UCSD-AML1 (cell line): ENCODE measurements at regions not wholly inside any gene's neighbourhood (a gene's known extent, or its start where the extent isn't known, plus 50 kb on each side); places are given as distances from the start of the nearest gene placed in this dataset.
"Not testable (repeated sequence)": the region's sequence is repeated elsewhere in the genome, so short reads cannot be mapped to it uniquely, and the experiment has no call there.

ENCODE experiments used
- DNase-seq: peaks from one replicate; lab custom pipeline; 2025; ENCODE audit not compliant: unreplicated experiment; lab: John Stamatoyannopoulos, UW

DNA sequence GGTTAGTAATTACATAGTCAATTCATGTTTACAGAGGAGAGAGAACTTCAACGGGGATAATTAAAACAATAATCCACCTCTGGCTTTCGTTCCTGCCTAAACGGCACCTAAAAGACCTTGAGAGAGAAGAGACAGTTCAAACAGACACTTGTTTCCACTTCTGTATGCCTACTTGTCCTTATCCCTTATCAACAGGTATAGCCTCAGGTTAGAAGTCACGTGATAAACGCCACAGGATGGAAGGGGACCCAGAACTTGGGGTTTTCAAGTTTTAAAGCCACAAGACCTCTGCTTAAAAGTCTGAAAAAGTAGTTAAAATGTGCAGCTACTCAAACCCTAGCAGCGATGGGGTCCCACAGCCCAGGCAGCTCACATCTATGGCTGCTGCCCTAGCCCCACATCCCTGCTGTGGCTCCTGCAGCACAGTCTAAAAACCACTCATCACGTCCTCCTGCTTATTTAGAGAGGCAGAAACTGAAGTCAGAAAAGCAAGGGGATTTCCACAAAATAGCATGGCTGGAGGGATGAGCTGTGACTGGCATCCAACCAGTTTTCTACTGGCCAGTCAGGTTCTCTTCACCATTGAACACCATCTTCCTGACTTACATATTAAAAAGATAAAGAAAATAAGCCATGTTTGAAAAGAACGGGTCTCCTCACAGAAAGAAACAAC lies 51.2 kb upstream of the SEC16B start:
- DNase-seq, result no peak

GRCh38 chr1:178021950-178022349 lies 52.1 kb upstream of the SEC16B start:
- no peak for DNase-seq

DNA sequence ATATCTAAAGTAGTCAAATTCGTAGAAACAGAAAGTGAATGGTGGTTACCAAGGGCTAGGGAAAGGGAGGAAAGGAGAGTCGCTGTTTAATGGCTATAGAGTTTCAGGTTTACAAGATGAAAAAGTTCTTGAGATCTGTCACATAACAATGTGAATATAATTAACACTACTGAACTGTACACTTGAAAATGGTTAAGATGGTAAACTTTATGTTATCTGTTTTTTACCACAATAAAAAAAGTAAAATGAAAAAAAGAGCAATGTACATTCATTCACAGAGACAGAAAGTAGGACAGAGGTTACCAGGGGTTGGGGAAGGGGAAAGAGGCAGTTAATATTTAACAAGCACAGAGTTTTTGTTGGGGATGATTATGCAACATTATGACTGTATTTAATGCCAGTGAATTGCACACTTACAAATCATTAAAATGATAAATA lies 53.3 kb upstream of the SEC16B start:
- no peak for DNase-seq

DNA sequence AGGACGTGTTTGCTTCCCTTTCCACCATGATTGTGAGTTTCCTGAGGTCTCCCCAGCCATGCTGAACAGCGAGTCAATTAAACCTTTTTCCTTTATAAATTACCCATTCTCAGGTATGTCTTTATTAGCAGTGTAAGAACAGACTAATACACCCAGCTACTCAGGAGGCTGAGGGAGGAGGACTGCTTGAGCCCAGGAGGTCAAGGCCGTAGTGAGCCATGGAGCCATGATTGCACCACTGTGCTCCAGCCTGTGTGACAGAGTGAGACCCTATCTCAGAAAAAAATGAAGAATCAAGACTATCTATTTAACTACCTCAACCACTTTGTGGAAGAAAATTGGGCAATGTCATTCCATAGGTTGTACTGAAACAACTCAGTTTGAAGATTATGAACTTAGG lies 54.6 kb upstream of the SEC16B start:
- no peak for DNase-seq

GRCh38 chr1:178025613-178026356 lies 55.9 kb upstream of the SEC16B start:
- no peak for DNase-seq

DNA sequence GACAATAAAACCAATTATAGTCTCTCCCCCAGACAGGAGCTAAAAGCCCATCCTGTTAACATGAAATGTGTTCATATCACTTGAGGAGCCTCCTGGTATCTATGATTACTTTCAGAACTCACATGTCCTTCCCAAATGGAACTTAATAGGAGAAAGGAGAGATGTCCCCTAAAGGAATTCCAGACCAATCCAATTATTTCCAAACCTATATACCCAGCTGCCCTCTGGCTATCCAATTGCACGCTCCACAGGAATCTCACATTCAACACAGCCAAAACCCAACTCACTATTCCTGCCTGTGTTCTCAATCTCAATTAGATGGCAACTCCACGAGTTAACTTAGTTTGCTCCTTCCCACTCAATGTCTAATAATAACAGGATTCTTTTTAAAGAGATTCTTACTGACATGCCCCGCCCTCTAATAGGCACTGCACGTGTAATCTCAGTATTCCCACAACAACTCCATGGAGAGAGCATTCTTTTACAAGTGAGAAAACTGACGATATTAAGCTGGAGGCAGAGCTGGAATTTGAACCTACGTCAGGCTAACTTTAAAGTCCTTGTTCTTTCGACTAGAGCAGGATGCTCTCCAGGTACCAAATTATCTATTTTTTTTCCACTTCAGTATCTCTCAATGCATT lies 59.1 kb upstream of the SEC16B start:
- DNase-seq, result no peak

GRCh38 chr1:178030467-178030866 lies 60.6 kb upstream of the SEC16B start:
- no peak for DNase-seq

- DNase-seq, result peak; percentile 58
These were observed 62.0 kb upstream of the RASAL2 start for GRCh38 chr1:178031856-178032320.

GRCh38 chr1:178033019-178033418 lies 60.9 kb upstream of the RASAL2 start:
- no peak for DNase-seq

GRCh38 chr1:178034676-178035075 lies 59.2 kb upstream of the RASAL2 start:
- no peak for DNase-seq

DNA sequence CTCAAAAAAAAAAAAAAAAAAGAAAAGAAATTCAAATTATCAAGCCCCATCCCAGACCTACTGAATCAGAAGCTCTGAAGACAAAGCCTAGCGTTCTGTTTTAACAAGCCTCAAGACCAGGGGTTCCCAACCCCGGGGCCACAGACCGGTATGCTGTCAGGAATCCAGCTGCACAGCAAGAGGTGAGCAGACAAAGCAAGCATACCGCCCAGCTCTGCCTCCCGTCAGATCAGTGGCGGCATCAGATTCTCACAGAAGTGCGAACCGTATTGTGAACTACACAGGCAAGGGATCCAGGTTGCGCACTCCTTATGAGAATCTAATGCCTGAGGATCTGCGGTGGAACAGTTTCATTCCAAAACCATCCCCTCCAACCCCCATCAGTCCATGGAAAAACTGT lies 57.8 kb upstream of the RASAL2 start:
- DNase-seq, result no peak

DNA sequence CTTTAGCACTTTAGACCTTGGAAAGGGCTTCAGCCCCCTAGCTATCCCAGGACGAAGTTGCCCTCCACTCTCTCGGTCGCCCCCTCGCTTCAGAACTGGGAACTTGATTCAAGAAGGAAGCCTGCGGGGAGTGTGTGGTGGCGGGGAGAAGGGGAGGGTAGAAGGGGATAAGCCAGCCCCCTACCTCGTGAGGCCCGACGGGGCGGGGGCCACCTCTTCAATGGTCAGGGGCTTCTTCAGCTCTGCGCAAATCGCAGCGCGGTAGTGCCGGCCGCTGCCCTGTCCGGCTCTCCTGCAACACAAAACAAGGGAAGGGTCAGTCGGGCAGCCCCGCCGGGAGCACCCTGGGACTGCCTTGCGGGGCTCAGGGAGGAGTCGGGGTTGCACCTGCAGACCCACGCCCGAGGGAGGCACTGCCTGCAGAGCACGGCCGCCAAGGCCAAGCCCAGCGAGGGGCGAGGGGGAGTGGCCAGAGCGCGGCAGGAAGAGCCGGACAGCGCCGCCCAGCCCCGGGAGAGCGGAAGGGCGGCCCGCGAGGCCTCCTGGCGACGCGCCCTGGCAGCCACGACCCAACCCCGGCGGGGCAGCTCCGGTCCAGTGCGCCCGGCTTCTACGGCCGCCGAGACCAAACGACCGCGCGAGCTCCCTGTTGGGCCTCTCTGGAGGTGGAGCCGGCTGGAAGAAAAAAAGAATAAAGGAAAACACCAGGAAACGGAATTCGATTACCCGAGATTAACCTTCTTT lies 56.2 kb upstream of the RASAL2 start:
- peak; percentile 86 for DNase-seq

- DNase-seq, result no peak
These were observed 55.5 kb upstream of the RASAL2 start for GRCh38 chr1:178038372-178038771.

DNA sequence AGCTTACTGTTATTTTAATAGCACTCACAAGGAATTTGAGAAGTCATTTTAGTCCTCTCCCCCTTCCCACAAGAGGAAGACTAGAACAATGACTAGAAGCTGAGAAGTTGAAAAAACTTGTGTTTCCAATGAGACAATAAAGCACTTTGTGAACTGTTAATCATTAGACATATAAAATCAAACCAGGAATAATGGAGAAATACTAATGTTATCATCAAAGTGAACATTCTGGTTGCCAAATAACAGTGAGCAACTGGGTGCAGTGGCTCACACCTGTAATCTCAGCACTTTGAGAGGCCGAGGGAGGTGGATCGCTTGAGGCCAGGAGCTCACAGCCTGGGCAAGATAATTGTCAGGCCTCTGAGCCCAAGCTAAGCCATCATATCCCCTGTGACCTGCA lies 54.0 kb upstream of the RASAL2 start:
- no peak for DNase-seq

DNA sequence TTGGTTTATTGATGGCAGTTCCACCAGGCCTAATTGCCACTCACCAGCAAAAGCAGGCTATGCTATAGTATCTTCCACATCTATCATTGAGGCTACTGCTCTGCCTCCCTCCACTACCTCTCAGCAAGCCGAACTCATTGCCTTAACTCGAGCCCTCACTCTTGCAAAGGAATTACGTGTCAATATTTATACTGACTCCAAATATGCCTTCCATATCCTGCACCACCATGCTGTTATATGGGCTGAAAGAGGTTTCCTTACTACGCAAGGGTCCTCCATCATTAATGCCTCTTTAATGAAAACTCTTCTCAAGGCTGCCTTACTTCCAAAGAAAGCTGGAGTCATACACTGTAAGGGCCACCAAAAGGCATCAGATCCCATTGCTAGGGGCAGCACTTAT lies 50.0 kb upstream of the RASAL2 start:
- DNase-seq, result not testable (repeated sequence)
